ENCODE measurements at regions not wholly inside any gene's neighbourhood (a gene's known extent, or its start where the extent isn't known, plus 50 kb on each side); places are given as distances from the start of the nearest gene placed in this dataset.

- peaks cover 2% of the 10 kb centered on the region for H3K4me1 Mint-ChIP-seq (ENCODE audit: low read depth)
- H3K27ac Mint-ChIP-seq (ENCODE audit: unreplicated experiment) = no peak overlapping the region
- H3K27me3 Mint-ChIP-seq (ENCODE audit: low read depth) = no peaks in the 10 kb centered on the region
- no peak for TF ChIP-seq CTCF (IDR thresholded peaks at IDR 0.05)
- H3K36me3 Mint-ChIP-seq (ENCODE audit: low read depth) = peaks cover 2% of the 10 kb centered on the region
- no peak for DNase-seq (ENCODE audit: low spot score)
- H3K4me3 Mint-ChIP-seq (ENCODE audit: unreplicated experiment) = no peak overlapping the region
- peaks cover 7% of the 10 kb centered on the region for H3K9me3 Mint-ChIP-seq (ENCODE audit: low read depth)
Measured at GRCh38 chr12:28107679-28108078, 82.6 kb upstream of the CCDC91 start.

- Mint-ChIP-seq H3K4me1 (ENCODE audit: low read depth) (peaks cover 2% of the 10 kb centered on the region), H3K36me3 (ENCODE audit: low read depth) (peaks cover 2% of the 10 kb centered on the region), H3K27ac (ENCODE audit: unreplicated experiment) (no peak overlapping the region), H3K27me3 (ENCODE audit: low read depth) (no peaks in the 10 kb centered on the region), H3K4me3 (ENCODE audit: unreplicated experiment) (no peak overlapping the region), H3K9me3 (ENCODE audit: low read depth) (peaks cover 7% of the 10 kb centered on the region)
- DNase-seq (ENCODE audit: low spot score) = no peak
- no peak for TF ChIP-seq CTCF (IDR thresholded peaks at IDR 0.05)
Measured at GRCh38 chr12:28108599-28108998, 81.7 kb upstream of the CCDC91 start.

GRCh38 chr12:28110329-28110728 is 79.9 kb upstream of the CCDC91 start:
- peaks cover 2% of the 10 kb centered on the region for H3K4me1 Mint-ChIP-seq (ENCODE audit: low read depth)
- H3K27ac Mint-ChIP-seq (ENCODE audit: unreplicated experiment) = no peak overlapping the region
- H3K36me3 Mint-ChIP-seq (ENCODE audit: low read depth) = peaks cover 2% of the 10 kb centered on the region
- no peaks in the 10 kb centered on the region for H3K27me3 Mint-ChIP-seq (ENCODE audit: low read depth)
- no peak for DNase-seq (ENCODE audit: low spot score)
- TF ChIP-seq CTCF (IDR thresholded peaks at IDR 0.05) = no peak
- peaks cover 7% of the 10 kb centered on the region for H3K9me3 Mint-ChIP-seq (ENCODE audit: low read depth)
- H3K4me3 Mint-ChIP-seq (ENCODE audit: unreplicated experiment) = no peak overlapping the region

GRCh38 chr12:28114488-28114887 is 75.8 kb upstream of the CCDC91 start:
- no peak overlapping the region for H3K4me3 Mint-ChIP-seq (ENCODE audit: unreplicated experiment)
- no peak for DNase-seq (ENCODE audit: low spot score)

GRCh38 chr12:28121433-28121832 is 68.8 kb upstream of the CCDC91 start:
- TF ChIP-seq CTCF (IDR thresholded peaks at IDR 0.05) = no peak
- no peak for DNase-seq (ENCODE audit: low spot score)
- Mint-ChIP-seq H3K4me3 (ENCODE audit: unreplicated experiment) (no peak overlapping the region), H3K27me3 (ENCODE audit: low read depth) (no peaks in the 10 kb centered on the region), H3K27ac (ENCODE audit: unreplicated experiment) (no peak overlapping the region), H3K9me3 (ENCODE audit: low read depth) (peaks cover 6% of the 10 kb centered on the region), H3K4me1 (ENCODE audit: low read depth) (peaks cover 9% of the 10 kb centered on the region), H3K36me3 (ENCODE audit: low read depth) (no peaks in the 10 kb centered on the region)

More at GRCh38 chr12:28114488-28114887, 75.8 kb upstream of the CCDC91 start:
- peaks cover 2% of the 10 kb centered on the region for H3K36me3 Mint-ChIP-seq (ENCODE audit: low read depth)
- peaks cover 13% of the 10 kb centered on the region for H3K9me3 Mint-ChIP-seq (ENCODE audit: low read depth)
- H3K27me3 Mint-ChIP-seq (ENCODE audit: low read depth) = no peaks in the 10 kb centered on the region
- no peaks in the 10 kb centered on the region for H3K4me1 Mint-ChIP-seq (ENCODE audit: low read depth)
- H3K27ac Mint-ChIP-seq (ENCODE audit: unreplicated experiment) = no peak overlapping the region
- no peak for TF ChIP-seq CTCF (IDR thresholded peaks at IDR 0.05)

Measured in chondrocyte (in vitro differentiated cells).